H1 (cell line): ENCODE measurements at regions not wholly inside any gene's neighbourhood (a gene's known extent, or its start where the extent isn't known, plus 50 kb on each side); places are given as distances from the start of the nearest gene placed in this dataset.

Source experiments
- CTCF ChIA-PET: fragments of 300-600 bp; sonication (Branson Sonifier 250); formaldehyde crosslinking; loops from one replicate; lab custom pipeline; 2021; ENCODE audit not compliant: partially characterized antibody; lab: Charles Lee
- POLR2A ChIA-PET: fragments of 300-600 bp; sonication (Branson Sonifier 250); formaldehyde crosslinking; loops from one replicate; lab custom pipeline; 2021; ENCODE audit warnings: inconsistent platforms; ENCODE audit not compliant: partially characterized antibody; lab: Charles Lee
- DNase-seq, 2 experiments: peaks; one replicate each; pipeline versions ENCODE4 v3.0.0 to v3.0.0-alpha.2; 2010 to 2022; ENCODE audit warnings: low spot score in 2 of 2, low read depth in 1 of 2, mixed read lengths in 1 of 2
- FAIRE-seq: peaks from 2 replicates; lab custom pipeline; 2011; peaks lifted over from hg19 to GRCh38; lab: Jason Lieb, UNC
- H2AFZ ChIP-seq: 2 replicates; pipeline ENCODE4 v1.8.1; 2012; ENCODE audit warnings: low read length, inconsistent platforms
- H2AK5ac ChIP-seq: 2 replicates; pipeline ENCODE4 v1.6.1; 2013; ENCODE audit warnings: low read depth, low read length
- H2BK120ac ChIP-seq: replicated peaks from 2 replicates; pipeline ENCODE3; 2013; ENCODE audit warnings: low read depth, low read length, inconsistent platforms
- H2BK12ac ChIP-seq: 2 replicates; pipeline ENCODE4 v1.6.1; 2013; ENCODE audit warnings: low read depth, low read length
- H2BK15ac ChIP-seq: 2 replicates; pipeline ENCODE4 v1.6.1; 2013; ENCODE audit warnings: low read length
- H2BK20ac ChIP-seq: 2 replicates; pipeline ENCODE4 v1.6.1; 2013; ENCODE audit warnings: low read length
- H2BK5ac ChIP-seq: 2 replicates; pipeline ENCODE4 v1.6.1; 2013; ENCODE audit warnings: low read depth, low read length
- H3K14ac ChIP-seq: 2 replicates; pipeline ENCODE4 v1.6.1; 2013; ENCODE audit warnings: inconsistent platforms; ENCODE audit not compliant: insufficient read length
- H3K18ac ChIP-seq: 2 replicates; pipeline ENCODE4 v1.6.1; 2013; ENCODE audit warnings: low read length; ENCODE audit errors: extremely low read depth
- H3K23ac ChIP-seq: 2 replicates; pipeline ENCODE4 v1.6.1; 2013; ENCODE audit warnings: inconsistent platforms; ENCODE audit not compliant: insufficient read length
- H3K23me2 ChIP-seq: 2 replicates; pipeline ENCODE4 v1.6.1; 2013; ENCODE audit warnings: low read depth, low read length
- H3K27ac ChIP-seq: 2 replicates; pipeline ENCODE4 v1.6.1; 2011; ENCODE audit warnings: low read depth, low read length, inconsistent platforms
- H3K27me3 ChIP-seq, 4 experiments: replicated peaks in 1 of 4; 1 replicate in 1 of 4; 2 replicates in 3 of 4; pipeline versions ENCODE4 v1.6.1 to v1.8.1; 2011 to 2013; ENCODE audit warnings: low read length in 3 of 4, mild to moderate bottlenecking in 3 of 4, inconsistent platforms in 2 of 4, mixed read lengths in 2 of 4, moderate library complexity in 1 of 4; ENCODE audit not compliant: control insufficient read depth in 3 of 4, insufficient read depth in 3 of 4; ENCODE audit errors: extremely low read depth in 1 of 4
- H3K36me3 ChIP-seq, 4 experiments: 2 replicates each; pipeline versions ENCODE4 v1.6.1 to v1.8.1; 2011 to 2013; ENCODE audit warnings: mild to moderate bottlenecking in 4 of 4, low read length in 3 of 4, moderate library complexity in 2 of 4, control low read depth in 1 of 4, inconsistent platforms in 1 of 4; ENCODE audit not compliant: insufficient read depth in 4 of 4, control insufficient read depth in 2 of 4
- H3K4ac ChIP-seq: replicated peaks from 2 replicates; pipeline ENCODE3; 2013; ENCODE audit warnings: low read length, low read depth, mixed read lengths, inconsistent platforms; ENCODE audit not compliant: insufficient read length
- H3K4me1 ChIP-seq, 4 experiments: replicated peaks in 1 of 4; 1 replicate in 1 of 4; 2 replicates in 3 of 4; pipeline versions ENCODE4 v1.6.1 to v1.8.1; 2011 to 2013; ENCODE audit warnings: low read length in 3 of 4, inconsistent platforms in 2 of 4, mixed read lengths in 1 of 4; ENCODE audit not compliant: insufficient read depth in 4 of 4, control insufficient read depth in 3 of 4
- H3K4me2 ChIP-seq, 2 experiments: 2 replicates each; pipeline versions ENCODE4 v1.6.1 to v1.8.1; 2011 to 2013; ENCODE audit warnings: low read depth in 2 of 2, low read length in 2 of 2, control low read depth in 1 of 2, inconsistent platforms in 1 of 2, mild to moderate bottlenecking in 1 of 2; ENCODE audit not compliant: insufficient read depth in 1 of 2
- H3K4me3 ChIP-seq, 4 experiments: fragments of 200-600, 300-600 bp in 1 of 4; sonication (generic), shearing (Covaris generic), sonication (Bioruptor Twin) in 1 of 4; 2 replicates each; pipeline versions ENCODE4 v1.5.1 to v1.8.1; 2011 to 2016; ENCODE audit warnings: low read length in 4 of 4, low read depth in 3 of 4, control low read depth in 2 of 4, inconsistent platforms in 2 of 4, mild to moderate bottlenecking in 2 of 4, mixed read lengths in 1 of 4, moderate library complexity in 1 of 4; ENCODE audit not compliant: insufficient read depth in 2 of 4; ENCODE audit errors: extremely low read depth in 1 of 4
- H3K56ac ChIP-seq: replicated peaks from 2 replicates; pipeline ENCODE3; 2013; ENCODE audit warnings: low read depth, mild to moderate bottlenecking, mixed read lengths, low read length, inconsistent platforms; ENCODE audit not compliant: insufficient read length
- H3K79me1 ChIP-seq: 2 replicates; pipeline ENCODE4 v1.6.1; 2013; ENCODE audit warnings: low read depth, low read length, control low read depth
- H3K79me2 ChIP-seq, 2 experiments: 2 replicates each; pipeline versions ENCODE4 v1.6.1 to v1.8.1; 2012 to 2013; ENCODE audit warnings: low read length in 2 of 2, mild to moderate bottlenecking in 2 of 2, inconsistent platforms in 1 of 2; ENCODE audit not compliant: insufficient read depth in 2 of 2, control insufficient read depth in 1 of 2
- H3K9ac ChIP-seq, 4 experiments: replicated peaks in 1 of 4; 1 replicate in 1 of 4; 2 replicates in 3 of 4; pipeline versions ENCODE4 v1.6.1 to v1.8.1; 2011 to 2013; ENCODE audit warnings: low read depth in 3 of 4, low read length in 3 of 4, control low read depth in 2 of 4, mild to moderate bottlenecking in 2 of 4, moderate library complexity in 2 of 4, inconsistent platforms in 1 of 4; ENCODE audit errors: extremely low read depth in 1 of 4
- H3K9me3 ChIP-seq, 2 experiments: 2 replicates each; pipeline versions ENCODE4 v1.6.1 to v1.8.1; 2012 to 2013; ENCODE audit warnings: mild to moderate bottlenecking in 2 of 2, moderate library complexity in 2 of 2, control low read depth in 1 of 2, inconsistent platforms in 1 of 2, low read depth in 1 of 2, low read length in 1 of 2, mixed read lengths in 1 of 2; ENCODE audit not compliant: insufficient read depth in 2 of 2
- H4K20me1 ChIP-seq, 2 experiments: replicated peaks in 1 of 2; 2 replicates each; pipeline versions ENCODE3 to v1.8.1; 2011 to 2013; ENCODE audit warnings: inconsistent platforms in 2 of 2, low read length in 2 of 2, mild to moderate bottlenecking in 1 of 2; ENCODE audit not compliant: insufficient read depth in 2 of 2, control insufficient read depth in 1 of 2
- H4K5ac ChIP-seq: 2 replicates; pipeline ENCODE4 v1.6.1; 2013; ENCODE audit warnings: low read length, low read depth, mixed read lengths, inconsistent platforms; ENCODE audit not compliant: insufficient read length
- H4K8ac ChIP-seq: 2 replicates; pipeline ENCODE4 v1.8.0; 2013; ENCODE audit warnings: mild to moderate bottlenecking, moderate library complexity, low read length, inconsistent platforms; ENCODE audit not compliant: insufficient read depth; ENCODE audit errors: extremely low read depth
- H4K91ac ChIP-seq: replicated peaks from 2 replicates; pipeline ENCODE3; 2013; ENCODE audit warnings: low read length, mixed read lengths, inconsistent platforms; ENCODE audit not compliant: insufficient read length
- WGBS, 2 experiments: shearing (Covaris generic) in 1 of 2; methylation state at CpG; one replicate each; pipeline versions ENCODE4 v1.1.6 to v1.1.7; 2013 to 2015; ENCODE audit warnings: low lambda C conversion rate in 2 of 2, mixed read lengths in 2 of 2, inconsistent platforms in 1 of 2, low coverage in 1 of 2, missing lambda C conversion rate in 1 of 2; ENCODE audit not compliant: insufficient replicate concordance in 2 of 2, insufficient coverage in 1 of 2, insufficient read length in 1 of 2; ENCODE audit errors: extremely low coverage in 1 of 2, missing lambda C conversion rate in 1 of 2; 5-methylcytosine and 5-hydroxymethylcytosine counted together

GRCh38 chr10:28054228-28054860 lies 55.5 kb upstream of the ODAD2 start:
- Histone ChIP-seq H3K79me2 (no peaks in the 10 kb centered on the region), H4K20me1 (peaks cover 0 to 2% of the 10 kb centered on the region in 2 experiments), H2BK20ac (no peak overlapping the region), H3K9me3 (no peaks in the 10 kb centered on the region), H2BK15ac (no peak overlapping the region), H3K4ac (no peak overlapping the region), H3K18ac (no peak overlapping the region), H3K4me2 (no peak overlapping the region), H2AFZ (no peak overlapping the region), H2BK120ac (no peak overlapping the region), H3K9ac (no peak overlapping the region), H3K79me1 (no peaks in the 10 kb centered on the region), H3K27me3 (no peaks in the 10 kb centered on the region), H4K8ac (no peak overlapping the region), H3K56ac (no peak overlapping the region), H2BK5ac (no peak overlapping the region), H3K4me1 (no peaks in the 10 kb centered on the region), H2BK12ac (no peak overlapping the region), H3K36me3 (peaks cover 0 to 3% (median 0%) of the 10 kb centered on the region in 4 experiments; a peak in 2 of 8 replicates), H3K27ac (no peak overlapping the region), H4K5ac (no peak overlapping the region), H3K23me2 (no peaks in the 10 kb centered on the region), H3K4me3 (no peak overlapping the region), H2AK5ac (no peak overlapping the region), H3K14ac (no peak overlapping the region), H4K91ac (no peak overlapping the region), H3K23ac (no peak overlapping the region)
- no peak for FAIRE-seq
- DNase-seq: no peak
- POLR2A ChIA-PET: no interaction called here
- WGBS, 2 experiments: 92% methylated on average over 5 of the region's 5 CpGs; no CpG with 5 or more reads in 1 of the 2 experiments
- CTCF ChIA-PET: interaction anchor here (1.1 kb wide), 1 partner anchor 295 kb away, joined by 3 read pairs; no protein-coding TSS in a partner anchor
